GM12872 (cell line): ENCODE measurements at regions not wholly inside any gene's neighbourhood (a gene's known extent, or its start where the extent isn't known, plus 50 kb on each side); places are given as distances from the start of the nearest gene placed in this dataset.

Source experiments
- TF ChIP-seq, protein P1 (sequence below): IDR thresholded peaks from 3 replicates; pipeline ENCODE4 v1.5.1; 2011; ENCODE audit warnings: low read depth, mild to moderate bottlenecking, low read length, moderate library complexity; ENCODE audit not compliant: insufficient read depth

- TF ChIP-seq, protein P1, sequence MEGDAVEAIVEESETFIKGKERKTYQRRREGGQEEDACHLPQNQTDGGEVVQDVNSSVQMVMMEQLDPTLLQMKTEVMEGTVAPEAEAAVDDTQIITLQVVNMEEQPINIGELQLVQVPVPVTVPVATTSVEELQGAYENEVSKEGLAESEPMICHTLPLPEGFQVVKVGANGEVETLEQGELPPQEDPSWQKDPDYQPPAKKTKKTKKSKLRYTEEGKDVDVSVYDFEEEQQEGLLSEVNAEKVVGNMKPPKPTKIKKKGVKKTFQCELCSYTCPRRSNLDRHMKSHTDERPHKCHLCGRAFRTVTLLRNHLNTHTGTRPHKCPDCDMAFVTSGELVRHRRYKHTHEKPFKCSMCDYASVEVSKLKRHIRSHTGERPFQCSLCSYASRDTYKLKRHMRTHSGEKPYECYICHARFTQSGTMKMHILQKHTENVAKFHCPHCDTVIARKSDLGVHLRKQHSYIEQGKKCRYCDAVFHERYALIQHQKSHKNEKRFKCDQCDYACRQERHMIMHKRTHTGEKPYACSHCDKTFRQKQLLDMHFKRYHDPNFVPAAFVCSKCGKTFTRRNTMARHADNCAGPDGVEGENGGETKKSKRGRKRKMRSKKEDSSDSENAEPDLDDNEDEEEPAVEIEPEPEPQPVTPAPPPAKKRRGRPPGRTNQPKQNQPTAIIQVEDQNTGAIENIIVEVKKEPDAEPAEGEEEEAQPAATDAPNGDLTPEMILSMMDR = no peak
Observed at GRCh38 chr1:185439727-185440415, 122.8 kb upstream of the IVNS1ABP start.

- TF ChIP-seq, protein P1 = no peak
Observed at GRCh38 chr1:185438936-185439335, 121.9 kb upstream of the IVNS1ABP start.

DNA sequence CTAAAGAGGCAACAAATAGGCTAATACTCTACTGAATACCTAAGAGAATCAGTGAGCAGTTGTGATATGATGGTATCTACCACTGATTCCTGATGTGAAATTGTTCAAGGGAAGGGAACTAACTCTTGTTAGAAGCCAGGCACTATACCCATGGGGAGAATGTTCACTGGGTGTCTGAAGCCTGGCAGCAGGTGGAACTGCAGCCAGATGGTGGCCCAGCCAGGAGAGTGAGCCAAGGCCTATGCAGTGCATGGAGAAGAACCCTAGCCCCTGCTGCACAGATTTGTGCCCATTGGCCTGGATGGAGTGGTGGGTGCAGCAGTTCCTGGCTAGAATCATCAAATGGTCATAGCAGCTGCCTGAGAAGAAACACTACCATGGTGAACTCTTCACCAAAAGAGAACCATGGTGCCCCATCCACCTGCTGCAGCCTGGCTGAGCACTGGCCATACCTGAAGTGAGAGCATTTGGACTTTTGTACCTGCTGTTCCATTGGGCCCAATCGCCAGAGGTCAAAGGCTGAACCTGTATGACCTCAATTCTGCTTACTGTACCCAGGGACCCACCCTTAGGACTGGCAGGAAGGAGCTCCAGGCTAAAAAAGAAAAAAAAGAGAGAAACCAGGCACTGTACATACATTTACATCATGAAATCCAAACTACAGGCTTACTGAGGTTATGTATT, 118.8 kb upstream of the IVNS1ABP start:
- TF ChIP-seq, protein P1 = 0 out of 3 replicates have a peak, but pooled peaks have one; percentile 12

DNA sequence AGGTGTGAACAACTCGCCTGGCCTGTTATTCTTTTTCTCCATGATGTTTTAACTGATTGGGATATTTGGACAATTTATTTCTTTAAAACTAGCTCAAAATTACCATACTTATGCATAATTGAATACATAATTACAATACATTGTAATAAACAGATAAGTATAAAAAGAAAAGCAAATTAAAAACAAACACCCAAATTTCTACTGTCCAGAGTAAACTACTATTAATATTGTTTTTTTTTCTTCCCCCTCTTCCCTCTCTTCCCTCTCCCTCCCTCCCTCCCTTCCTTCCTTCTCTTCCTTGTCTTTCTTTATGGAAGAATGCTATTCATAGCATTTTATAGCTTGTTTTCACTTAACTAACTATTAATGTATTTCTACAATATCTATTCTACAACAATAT, 117.7 kb upstream of the IVNS1ABP start:
- TF ChIP-seq, protein P1 = no peak

DNA sequence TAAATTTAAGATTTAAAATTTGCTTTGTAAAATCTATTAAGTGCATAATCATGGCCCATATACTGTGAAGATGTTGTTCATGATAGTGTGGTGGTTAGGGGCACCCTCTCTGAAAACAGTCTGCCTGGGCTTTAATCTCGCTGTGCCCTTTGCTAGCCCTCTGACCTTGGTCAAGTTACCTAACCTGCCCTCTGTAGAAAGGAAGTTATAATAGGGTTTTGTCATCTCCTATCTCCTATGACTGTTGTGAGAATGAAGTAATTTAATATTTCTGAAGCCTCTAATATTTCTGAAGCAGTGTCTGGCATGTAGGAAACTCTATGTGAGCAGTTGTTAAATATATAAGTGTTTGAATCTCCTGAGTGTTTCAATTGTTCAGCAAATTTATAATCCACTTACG, 116.6 kb upstream of the IVNS1ABP start:
- TF ChIP-seq, protein P1 = no peak

GRCh38 chr1:185432948-185433347, 115.9 kb upstream of the IVNS1ABP start:
- TF ChIP-seq, protein P1 = no peak

GRCh38 chr1:185431612-185432011, 114.6 kb upstream of the IVNS1ABP start:
- TF ChIP-seq, protein P1 = no peak
